Activated CD8-positive, alpha-beta memory T cell treated with anti-CD3 and anti-CD28 coated beads, Interleukin-2, amount 50 U/mL, for 1 hour (primary cell): ENCODE measurements at regions not wholly inside any gene's neighbourhood (a gene's known extent, or its start where the extent isn't known, plus 50 kb on each side); places are given as distances from the start of the nearest gene placed in this dataset.

ENCODE experiments used
- DNase-seq: peaks from one replicate; pipeline ENCODE4 v3.0.0-alpha.2; 2020; ENCODE audit errors: extremely low read depth

DNA sequence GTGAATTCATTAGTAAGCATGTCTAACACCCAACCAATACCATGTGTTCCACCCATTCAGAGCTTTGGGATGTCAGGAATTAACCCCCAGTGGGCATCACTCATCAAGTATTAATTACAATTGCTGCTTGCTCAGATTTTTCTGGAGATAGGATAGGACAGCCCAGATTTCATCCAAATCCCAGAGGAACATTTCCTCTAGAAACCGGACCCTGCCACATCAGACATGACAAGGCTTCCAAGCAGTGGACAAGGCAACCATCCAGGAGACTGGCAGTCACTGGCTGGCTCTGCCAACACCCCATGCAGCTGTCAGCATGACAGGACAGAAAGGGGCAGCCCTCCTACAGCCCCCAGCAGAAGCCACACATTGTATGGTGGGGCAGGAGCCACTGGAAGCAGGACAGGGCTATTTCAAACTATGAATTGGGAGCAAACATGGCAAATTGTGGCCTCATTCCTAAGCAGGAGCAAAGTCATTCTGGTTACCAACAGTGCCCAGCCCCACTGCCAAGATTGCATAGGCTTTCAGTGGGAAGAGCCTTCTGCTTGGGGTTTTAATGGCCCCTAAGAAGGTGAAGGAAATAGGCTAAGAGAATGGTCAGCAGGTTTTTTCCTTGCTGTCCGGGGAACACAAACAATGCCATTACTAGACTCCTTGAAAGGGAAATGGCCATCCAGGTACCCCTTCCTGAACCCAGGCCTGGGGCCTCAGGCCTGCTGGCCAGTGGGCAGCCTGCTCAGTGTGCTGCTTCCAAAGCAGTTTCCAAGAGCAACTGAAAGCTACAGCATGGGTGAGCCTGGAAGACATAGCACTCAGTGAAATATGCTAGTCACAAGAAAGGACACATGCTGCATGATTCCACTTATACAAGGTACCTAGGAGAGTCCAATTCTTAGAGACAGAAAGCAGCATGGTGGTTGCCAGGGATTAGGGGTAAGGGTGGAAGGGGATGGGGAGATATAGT lies 294.7 kb upstream of the SLC30A5 start:
- DNase-seq, result no peak

DNA sequence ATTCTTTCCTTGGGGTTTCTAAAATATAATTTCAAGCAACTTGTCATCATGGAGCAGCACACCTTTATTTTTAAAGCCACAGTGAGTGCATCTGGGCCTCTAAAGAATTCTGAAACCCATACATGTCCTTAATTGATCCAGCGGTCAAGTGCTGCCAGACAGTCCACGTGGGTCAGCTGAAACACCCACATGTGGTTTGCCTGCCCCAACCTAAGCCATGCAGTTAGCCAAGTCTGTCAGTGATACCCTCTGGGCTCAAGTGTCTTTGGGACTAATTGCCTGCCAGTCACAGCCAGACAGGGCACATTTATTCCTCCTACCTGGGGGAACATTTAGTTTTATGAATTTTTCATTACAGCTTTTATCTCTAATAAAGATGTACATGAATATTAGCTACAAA lies 291.4 kb upstream of the SLC30A5 start:
- DNase-seq, result no peak

DNA sequence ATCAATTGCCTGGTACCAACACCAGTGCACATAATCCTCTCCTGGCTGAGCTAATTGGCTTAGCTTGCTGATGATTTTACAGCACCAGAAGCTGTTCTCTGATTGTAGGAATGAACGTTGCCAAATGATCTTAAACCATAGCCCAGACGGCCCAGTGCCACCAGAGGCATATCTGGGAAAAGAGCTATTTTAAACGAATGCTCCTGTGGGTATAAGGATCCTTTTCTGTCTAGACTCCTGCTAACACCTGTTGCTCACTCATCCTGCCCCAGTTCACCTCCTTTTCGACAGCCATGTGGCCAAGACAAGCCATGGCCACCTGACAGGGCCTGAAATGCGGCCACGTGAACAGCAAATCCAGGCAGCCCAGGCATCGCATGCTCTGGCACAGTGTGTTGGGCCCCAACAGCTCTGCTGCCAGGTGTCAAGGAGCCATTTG lies 289.9 kb upstream of the SLC30A5 start:
- DNase-seq, result no peak

DNA sequence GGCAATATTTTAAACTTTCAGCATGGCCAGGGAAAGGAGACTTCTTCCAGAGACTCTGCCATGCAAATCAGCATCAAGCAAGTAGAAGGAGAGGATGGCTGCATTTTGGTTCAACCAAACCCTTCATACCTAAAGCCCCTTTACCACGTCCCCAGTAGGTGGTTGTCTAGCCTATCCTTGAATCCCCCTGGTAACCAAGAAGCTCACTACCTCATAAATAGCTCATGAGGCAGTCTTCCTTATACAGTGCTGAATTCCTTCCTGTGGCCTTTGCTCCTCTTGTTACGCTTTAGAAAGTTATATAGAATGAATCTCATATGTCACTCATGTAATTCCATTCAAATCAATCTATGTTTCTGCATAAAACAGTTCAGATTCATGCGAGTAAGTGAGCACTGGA lies 289.5 kb upstream of the SLC30A5 start:
- DNase-seq, result no peak

DNA sequence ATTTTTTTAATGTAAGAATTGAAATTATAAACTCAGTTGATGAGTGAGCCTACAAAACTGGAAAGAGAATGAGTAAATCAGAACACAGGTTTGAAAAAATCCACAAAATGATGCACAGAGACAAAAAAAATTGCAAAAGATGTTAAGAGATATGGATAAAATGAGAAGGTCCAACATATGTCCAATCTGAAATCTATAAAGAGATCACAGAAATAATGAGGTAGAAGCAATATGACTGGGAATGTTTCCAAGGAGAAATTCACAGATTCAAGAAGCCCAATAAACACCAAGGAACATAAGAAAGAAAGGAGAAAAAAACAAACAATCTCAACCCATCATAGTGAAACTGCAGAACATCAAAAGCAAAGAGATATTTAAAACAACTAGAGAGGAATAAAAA lies 288.4 kb upstream of the SLC30A5 start:
- DNase-seq, result no peak

DNA sequence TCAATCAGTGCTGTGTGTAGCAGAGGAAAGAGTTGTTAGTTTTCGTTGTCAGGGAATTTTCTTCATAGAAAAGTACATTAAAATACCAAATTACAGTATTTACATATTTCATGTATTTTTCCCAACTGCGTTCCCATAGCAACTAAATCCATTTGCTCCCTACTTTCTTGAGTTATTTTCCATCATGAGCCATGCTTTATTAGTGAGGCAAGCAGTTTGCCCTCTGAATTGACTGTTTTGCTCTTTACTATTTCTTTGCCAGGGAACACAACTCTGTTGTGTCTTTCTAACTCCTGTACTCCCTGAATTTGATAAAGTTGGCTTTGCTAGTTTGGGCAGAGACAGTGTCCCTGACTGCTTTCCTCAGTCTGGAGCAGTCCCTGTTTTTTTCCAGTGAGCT lies 276.2 kb upstream of the SLC30A5 start:
- DNase-seq, result no peak

DNA sequence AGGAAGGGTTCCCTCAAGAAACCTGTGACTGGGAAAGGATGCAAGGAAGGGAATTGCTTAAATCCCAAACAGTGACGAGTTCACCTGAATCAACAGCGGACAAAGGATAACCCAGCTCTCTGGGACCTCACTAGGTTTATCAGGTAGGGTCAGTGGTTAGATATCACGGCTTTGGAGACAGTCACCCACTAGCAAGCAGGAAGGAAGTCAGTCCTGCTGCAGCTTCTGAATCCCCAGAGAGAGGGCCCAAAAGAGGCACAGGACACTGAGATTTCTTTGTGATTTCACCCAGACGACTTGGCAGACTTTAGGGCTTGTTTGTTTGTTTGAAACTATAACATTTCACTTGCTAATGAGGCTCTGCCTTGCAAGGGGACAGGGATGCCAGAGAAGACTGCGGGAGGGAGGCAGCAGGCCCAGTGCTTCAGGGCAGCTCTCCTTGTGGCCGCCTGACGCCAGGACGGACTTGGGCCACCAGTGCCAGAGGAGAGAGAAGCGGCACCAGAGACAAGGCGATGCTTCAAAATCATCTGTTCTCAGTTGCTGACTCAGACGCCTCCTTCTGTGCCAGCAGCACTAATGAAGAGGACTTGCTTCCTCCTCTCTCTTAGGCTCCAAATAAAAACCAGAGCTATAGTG lies 275.6 kb upstream of the SLC30A5 start:
- DNase-seq, result no peak

DNA sequence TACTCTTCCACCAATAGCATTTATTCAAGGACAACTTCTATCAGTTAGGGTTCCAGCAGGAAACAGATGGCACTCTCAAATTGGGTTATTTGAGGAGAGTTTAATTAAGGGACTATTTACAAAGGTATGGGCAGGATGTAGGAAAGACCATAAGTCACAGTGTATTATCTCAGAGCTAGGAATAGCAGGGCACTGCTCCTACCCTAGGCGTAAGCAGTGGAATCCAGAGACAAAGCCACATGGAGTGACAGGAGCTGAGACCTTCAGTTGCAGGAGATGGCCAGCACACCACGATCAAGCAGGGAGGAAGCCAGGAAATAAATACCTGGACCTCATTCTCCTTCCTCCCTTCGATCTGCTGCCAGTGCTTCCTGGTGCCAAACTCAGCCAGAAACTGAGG lies 274.9 kb upstream of the SLC30A5 start:
- DNase-seq, result no peak

DNA sequence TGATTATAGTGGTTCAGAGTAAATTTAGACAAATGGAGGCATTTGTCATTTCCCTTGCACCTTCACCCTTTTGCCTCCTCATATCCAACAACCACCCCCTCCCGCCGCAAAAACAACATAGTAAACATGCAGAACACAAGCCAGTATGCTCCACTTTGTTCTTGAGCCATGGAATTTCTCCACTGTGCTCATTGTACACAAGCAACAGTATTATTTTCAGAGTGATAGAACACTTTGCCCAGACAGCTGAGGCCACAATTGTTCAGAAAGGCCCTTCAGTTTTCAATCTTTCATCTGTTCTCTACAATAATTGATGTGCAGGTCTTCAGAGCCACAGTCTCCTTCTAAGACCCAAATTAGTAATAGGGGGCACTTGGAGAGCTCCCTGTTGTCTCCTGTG lies 272.8 kb upstream of the SLC30A5 start:
- no peak for DNase-seq

DNA sequence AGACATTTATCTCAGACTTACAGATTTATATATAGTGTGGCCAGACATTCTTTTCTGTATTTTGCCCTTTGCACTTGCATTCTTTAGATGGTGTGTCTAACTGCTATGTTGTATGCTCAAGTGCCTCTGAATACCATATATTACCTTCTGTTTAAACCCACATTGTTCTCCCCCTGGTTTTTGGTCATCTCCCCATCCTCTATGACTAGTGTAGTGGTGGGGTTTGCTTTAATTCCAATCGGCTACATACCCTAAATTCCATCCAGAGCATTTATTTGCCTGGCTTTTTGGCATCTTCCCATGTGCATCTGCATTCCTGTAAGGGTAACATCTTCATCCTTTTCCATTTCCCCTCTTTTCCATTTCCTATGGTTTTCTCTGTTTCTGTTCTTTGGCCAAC lies 271.0 kb upstream of the SLC30A5 start:
- DNase-seq, result no peak

DNA sequence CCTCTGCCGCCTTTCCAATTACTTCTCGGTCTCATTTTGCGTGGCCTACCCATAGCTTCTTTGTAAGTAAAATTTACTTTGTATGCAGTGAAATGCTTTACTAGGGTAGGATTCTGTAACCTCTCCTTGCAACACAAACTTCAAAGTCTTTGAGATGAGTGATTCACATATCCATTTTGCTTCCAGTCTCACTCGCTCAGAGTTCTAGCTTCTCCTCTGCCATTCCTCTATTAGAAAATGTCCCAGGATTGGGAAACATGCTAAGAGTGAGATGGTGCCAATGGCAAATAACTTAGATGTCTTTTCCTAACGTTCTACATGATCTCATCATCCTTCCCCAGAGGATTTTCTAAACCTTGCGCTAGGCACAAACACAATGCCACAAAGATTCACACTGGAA lies 270.5 kb upstream of the SLC30A5 start:
- DNase-seq, result no peak

DNA sequence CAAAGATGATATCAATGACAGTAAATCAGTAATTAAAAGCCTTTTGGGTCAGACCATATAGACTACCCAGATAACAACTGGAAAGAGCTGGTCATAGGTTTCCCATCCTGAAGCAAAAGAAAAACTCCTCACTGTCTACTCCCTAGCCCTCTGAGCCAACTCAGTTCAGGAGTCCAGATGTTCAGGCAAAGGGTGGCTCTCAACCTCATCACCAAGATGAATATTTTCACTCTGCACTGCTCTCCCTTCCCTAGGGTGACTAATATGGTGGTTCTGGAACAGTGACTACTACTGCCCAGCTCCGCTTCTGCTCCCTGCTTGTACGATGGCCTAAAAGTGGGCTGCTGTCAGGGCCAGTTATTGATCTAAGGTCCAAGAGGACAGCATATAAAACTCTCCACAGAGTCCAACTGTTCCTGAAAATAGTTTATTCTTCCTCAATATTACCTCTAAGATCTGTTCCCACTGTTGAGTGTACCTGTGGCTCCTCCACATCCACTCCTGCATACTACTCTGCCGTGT lies 263.4 kb upstream of the SLC30A5 start:
- no peak for DNase-seq

DNA sequence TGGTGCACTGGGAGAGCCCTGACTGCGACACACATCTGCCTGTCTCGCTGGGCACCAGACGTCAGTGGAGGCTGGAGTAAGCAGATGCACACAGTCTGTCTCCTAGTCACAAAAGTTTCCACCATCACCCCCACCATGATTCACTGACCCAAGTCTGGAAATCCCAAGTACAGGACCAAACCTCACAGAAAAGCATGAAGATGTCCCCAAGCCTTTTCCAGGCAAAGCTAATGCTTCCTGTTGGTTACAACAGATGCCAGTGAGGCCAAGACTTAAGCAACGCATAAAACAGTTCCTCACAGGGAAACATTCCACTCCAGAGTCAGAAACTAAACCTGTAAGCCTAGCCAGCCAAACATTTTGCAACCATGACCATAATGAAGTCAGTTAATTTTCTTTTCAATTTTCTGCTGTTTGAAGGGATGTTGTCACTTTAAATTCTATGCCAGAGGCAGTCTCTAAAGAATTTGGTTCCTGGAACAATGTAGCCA lies 259.3 kb upstream of the SLC30A5 start:
- DNase-seq, result no peak

DNA sequence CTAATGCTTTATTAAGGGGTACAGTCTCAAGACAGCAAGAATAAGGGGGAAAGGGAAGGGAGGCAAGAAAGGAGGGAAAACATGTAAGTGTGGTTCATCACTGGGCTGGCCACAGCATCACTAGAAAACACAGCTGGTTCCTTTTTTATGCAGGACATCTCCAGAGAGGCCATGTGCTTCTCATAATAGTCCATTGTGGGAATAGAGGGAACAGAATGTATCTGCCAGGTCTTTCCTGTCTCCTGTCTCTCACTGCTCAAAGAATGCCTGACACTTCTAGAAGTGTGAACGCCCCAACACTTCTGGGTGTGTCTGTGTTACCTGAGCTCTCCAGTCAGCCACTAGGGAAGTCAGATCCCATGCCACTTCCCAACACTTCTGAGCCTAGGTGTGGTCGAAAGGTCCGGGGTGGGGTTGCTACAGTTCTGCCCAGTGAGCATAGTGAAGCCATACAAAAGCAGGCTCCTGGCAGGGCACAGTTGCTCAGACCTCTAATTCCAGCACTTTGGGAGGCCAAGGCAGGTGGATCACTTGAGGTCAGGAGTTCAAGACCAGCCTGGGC lies 255.6 kb upstream of the SLC30A5 start:
- DNase-seq, result no peak

DNA sequence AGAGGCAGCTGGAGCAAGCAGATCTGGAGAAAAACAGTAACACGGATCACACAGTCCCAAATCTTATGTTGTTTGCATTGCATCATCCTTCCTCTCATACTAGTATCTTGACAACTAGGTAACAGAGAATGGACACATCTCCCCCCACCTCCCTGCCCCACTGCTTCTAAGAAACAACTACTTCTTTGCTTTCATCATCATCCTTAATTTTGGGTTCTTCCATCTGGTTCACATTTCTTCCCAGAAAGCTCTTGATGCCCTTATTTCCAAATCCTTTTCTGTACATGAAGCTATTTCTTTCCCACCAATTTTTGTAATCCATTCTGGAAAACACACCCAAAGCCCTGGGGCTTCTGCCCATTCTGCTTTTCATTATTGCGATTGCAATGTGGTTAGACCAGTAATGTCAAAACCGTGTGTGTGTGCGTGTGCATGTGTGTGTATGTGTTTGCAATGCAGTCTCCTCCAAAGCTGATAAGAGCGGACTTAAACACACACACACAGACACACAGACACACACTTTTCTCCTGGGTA lies 254.7 kb upstream of the SLC30A5 start:
- DNase-seq, result no peak

DNA sequence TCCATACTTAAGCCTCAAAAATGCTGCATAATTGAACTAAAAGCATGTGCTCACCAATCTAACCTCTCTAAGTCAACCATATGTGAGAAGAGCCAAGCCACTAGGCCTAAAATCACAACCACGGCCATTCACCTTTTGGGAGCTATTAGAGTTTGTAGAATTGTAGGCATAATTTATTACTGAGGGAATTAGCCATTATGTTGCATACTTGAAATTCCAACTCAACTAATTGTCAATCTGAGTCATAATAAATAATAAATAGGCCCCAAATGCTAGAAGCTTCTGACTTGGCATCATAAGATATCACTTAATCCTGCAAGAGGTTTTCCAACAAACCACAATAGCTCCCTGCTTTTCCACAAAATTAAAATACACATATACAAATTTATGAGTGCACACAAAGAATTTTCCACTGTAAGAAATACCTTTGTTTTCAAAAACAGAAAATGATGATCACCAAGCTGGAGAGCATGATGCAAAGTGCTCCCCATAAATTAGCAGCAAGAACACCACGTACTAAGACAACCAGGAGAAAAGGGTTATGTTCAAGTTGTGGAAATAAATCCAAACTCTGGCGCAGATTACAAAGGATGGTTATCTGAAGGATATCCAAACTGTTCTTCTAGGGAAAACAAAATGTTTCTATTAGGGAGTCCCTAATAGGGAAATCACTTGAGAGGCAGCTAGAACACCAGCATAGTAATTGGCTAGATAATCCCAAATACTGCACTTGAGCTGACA lies 250.0 kb upstream of the SLC30A5 start:
- no peak for DNase-seq

DNA sequence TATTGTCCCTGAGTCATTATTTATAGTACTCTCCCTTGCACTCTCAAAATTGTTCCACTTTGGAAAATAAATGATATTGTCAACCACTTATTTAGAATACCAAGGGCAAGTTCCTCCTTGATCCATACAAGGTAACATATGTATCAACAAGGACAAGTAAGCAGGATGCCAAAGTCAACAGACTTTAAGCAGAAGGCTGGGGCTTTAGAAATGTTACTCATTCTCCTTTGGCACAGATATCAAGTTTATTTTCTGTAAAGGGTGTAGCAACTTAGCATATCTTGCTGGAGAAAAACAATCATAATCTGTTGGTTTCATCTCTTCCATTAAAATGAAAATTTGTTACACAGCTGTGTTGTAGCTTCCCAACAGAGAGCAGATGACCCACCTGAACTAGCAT lies 248.7 kb upstream of the SLC30A5 start:
- no peak for DNase-seq

DNA sequence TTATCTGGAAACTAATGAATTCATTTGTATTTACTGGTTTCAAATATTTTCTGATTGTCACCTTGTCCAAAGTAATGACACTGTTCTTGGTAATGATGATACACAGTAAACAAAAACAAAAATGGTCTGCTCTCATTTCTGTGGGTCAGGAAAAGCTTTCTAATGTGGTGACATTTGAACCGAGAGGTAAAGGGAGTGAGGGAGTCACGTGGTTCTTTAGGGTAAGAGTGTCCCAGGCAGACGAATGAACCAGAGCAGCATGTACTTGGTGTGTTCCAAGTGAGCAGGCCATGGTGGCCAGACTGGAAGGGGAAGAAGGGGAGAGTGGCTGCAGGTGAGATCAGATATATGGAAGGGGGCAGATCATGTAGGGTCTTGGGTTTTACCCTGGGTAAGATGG lies 247.0 kb upstream of the SLC30A5 start:
- DNase-seq, result no peak

DNA sequence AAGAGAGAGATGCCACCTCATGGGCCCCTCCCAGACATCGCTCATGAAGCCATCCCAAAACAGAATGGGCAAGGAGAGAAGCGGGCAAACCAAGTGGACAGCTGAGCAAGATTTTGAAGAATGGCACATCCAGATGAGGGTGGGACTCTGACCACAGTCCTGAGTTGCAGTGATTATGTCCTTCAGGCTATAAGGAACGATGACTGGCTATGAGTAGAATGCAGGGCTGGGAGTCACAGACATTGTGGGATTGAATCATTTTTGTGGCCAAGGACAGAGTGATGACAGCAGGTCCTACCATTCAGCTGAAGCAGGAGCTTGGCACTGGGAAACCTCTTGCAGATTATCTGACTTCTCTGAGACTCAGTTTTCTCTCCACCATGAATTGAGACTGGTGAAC lies 245.7 kb upstream of the SLC30A5 start:
- DNase-seq, result no peak

DNA sequence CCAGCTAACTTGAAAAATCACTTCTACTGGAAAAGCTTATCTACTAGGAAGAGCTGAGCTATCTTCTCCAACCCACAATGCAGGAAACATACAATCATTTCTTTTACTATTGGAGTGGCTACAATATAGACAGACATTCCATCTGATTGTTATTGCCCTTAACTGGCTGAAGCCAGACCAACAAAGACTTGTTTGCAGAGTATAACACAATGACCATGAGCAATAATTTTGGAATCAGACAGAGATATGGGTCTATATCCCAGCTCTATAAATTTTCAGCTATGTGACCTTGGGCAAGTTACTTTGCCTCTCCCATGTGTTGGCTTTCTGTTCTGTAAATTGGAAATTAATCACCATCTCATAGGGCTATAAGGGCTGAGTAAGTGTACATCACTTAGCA lies 244.7 kb upstream of the SLC30A5 start:
- DNase-seq, result no peak

DNA sequence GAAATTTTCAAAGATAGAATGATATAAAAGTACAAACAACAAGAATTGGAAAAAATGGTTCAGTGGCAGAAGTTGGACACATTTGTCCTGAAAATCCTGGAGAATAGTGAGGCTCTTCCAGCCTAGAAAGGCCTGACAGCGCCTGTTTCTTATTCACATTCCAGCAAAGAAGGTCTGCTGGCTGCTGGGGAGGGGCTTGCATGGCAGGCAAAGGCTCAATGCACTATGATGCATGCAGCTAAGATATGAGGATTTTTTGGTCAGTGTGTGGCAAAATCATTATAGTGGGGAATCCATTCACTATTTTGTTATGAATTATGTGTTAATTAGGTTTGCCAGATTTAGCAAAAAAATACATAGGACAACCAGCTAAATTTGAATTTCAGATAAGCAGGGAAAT lies 243.9 kb upstream of the SLC30A5 start:
- no peak for DNase-seq

DNA sequence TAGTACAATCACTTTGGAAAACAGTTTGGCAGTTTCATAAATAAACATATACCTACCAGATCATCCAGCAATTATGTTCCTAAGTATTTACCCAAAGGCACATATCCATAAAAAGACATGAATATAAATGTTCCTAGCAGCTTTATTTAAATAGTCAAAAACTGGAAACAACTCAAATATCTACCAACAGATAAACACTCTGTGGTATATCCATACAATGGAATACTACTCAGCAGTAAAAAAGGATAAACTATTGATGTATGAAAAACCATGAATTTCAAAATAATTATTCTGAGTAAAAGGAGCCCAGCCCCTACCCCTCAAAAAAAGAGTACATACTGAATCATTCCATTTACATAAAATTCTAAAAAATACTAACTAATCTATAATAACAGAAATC lies 232.7 kb upstream of the SLC30A5 start:
- DNase-seq, result no peak
